OCI-LY3 (cell line): ENCODE measurements at regions not wholly inside any gene's neighbourhood (a gene's known extent, or its start where the extent isn't known, plus 50 kb on each side); places are given as distances from the start of the nearest gene placed in this dataset.

Experiments
- H2AFZ ChIP-seq: fragments of 200-600, 300-600 bp; shearing (Covaris generic); 2 replicates; pipeline ENCODE4 v1.6.0; 2014; ENCODE audit warnings: antibody characterized with exemption, low read depth, low read length
- H3K27ac ChIP-seq: fragments of 200-600, 300-600 bp; sonication (generic); 2 replicates; pipeline ENCODE4 v1.5.1; 2014; ENCODE audit warnings: mild to moderate bottlenecking, low read length, moderate library complexity, mixed read lengths
- H3K27me3 ChIP-seq: fragments of 200-600, 300-600 bp; sonication (generic); 2 replicates; pipeline ENCODE4 v1.6.1; 2014; ENCODE audit warnings: low read depth, low read length, mixed read lengths
- H3K36me3 ChIP-seq: fragments of 200-600, 300-600 bp; sonication (generic); replicated peaks from 2 replicates; pipeline ENCODE3; 2014; ENCODE audit warnings: low read depth, low read length, mixed read lengths
- H3K4me1 ChIP-seq: fragments of 300-600, 200-600 bp; sonication (generic); 2 replicates; pipeline ENCODE4 v1.6.1; 2014; ENCODE audit warnings: low read length, mixed read lengths
- H3K4me2 ChIP-seq: fragments of 200-600, 300-600 bp; sonication (generic); 2 replicates; pipeline ENCODE4 v1.6.1; 2014; ENCODE audit warnings: low read length, mixed read lengths
- H3K4me3 ChIP-seq: fragments of 300-600, 200-600 bp; sonication (generic); 2 replicates; pipeline ENCODE4 v1.5.1; 2014; ENCODE audit warnings: antibody characterized with exemption, mild to moderate bottlenecking, low read length, moderate library complexity
- H3K79me2 ChIP-seq: fragments of 300-600, 200-600 bp; shearing (Covaris generic); 2 replicates; pipeline ENCODE4 v1.6.1; 2014; ENCODE audit warnings: mild to moderate bottlenecking, low read length, mixed read lengths
- H3K9ac ChIP-seq: fragments of 300-600, 200-600 bp; shearing (Covaris generic); 2 replicates; pipeline ENCODE4 v1.6.0; 2014; ENCODE audit warnings: mild to moderate bottlenecking, low read length, moderate library complexity
- H3K9me3 ChIP-seq: fragments of 200-600, 300-600 bp; shearing (Covaris generic); 2 replicates; pipeline ENCODE4 v1.6.1; 2014; ENCODE audit warnings: low read length, mixed read lengths; ENCODE audit not compliant: insufficient read depth
- H4K20me1 ChIP-seq: fragments of 200-600, 300-600 bp; sonication (generic); 2 replicates; pipeline ENCODE4 v1.6.1; 2016; ENCODE audit warnings: low read length, mixed read lengths; ENCODE audit not compliant: insufficient read depth
- CTCF ChIP-seq: fragments of 200-600, 300-600 bp; sonication (generic); IDR thresholded peaks from 2 replicates; pipeline ENCODE4 v1.5.1; 2014; ENCODE audit warnings: antibody characterized with exemption, low read length, low read depth
- EZH2phosphoT487 ChIP-seq: fragments of 200-600 bp; shearing (Covaris generic); IDR thresholded peaks from 2 replicates; pipeline ENCODE4 v1.6.1; 2018; ENCODE audit warnings: antibody characterized with exemption, mixed run types, low read depth

- H3K4me2 ChIP-seq: no peak overlapping the region
- H3K27ac ChIP-seq: no peak overlapping the region
- no peak overlapping the region for H2AFZ ChIP-seq
- H3K9me3 ChIP-seq: no peaks in the 10 kb centered on the region
- TF ChIP-seq EZH2phosphoT487: no peak
- TF ChIP-seq CTCF: no peak
- H4K20me1 ChIP-seq: no peaks in the 10 kb centered on the region
- H3K36me3 ChIP-seq: no peaks in the 10 kb centered on the region
- no peaks in the 10 kb centered on the region for H3K27me3 ChIP-seq
- H3K79me2 ChIP-seq: no peaks in the 10 kb centered on the region
- H3K4me3 ChIP-seq: no peak overlapping the region
- no peak overlapping the region for H3K9ac ChIP-seq
- no peaks in the 10 kb centered on the region for H3K4me1 ChIP-seq
Observed at GRCh38 chr18:9025091-9025838, 77.2 kb upstream of the NDUFV2 start.

- H3K4me3 ChIP-seq: no peak overlapping the region
Observed at GRCh38 chr18:9029131-9029530, 73.4 kb upstream of the NDUFV2 start.

GRCh38 chr18:9032519-9032918 lies 70.0 kb upstream of the NDUFV2 start:
- no peaks in the 10 kb centered on the region for H3K27me3 ChIP-seq
- no peaks in the 10 kb centered on the region for H3K36me3 ChIP-seq
- H3K9ac ChIP-seq: no peak overlapping the region
- no peak overlapping the region for H3K4me2 ChIP-seq
- no peak for TF ChIP-seq CTCF
- no peak for TF ChIP-seq EZH2phosphoT487
- H2AFZ ChIP-seq: no peak overlapping the region
- no peaks in the 10 kb centered on the region for H3K79me2 ChIP-seq
- H3K4me3 ChIP-seq: no peak overlapping the region
- H3K4me1 ChIP-seq: peaks cover 18% of the 10 kb centered on the region
- no peak overlapping the region for H3K27ac ChIP-seq
- no peaks in the 10 kb centered on the region for H3K9me3 ChIP-seq
- no peaks in the 10 kb centered on the region for H4K20me1 ChIP-seq

More at GRCh38 chr18:9029131-9029530, 73.4 kb upstream of the NDUFV2 start:
- peaks cover 10% of the 10 kb centered on the region for H3K4me1 ChIP-seq
- no peak overlapping the region for H2AFZ ChIP-seq
- TF ChIP-seq EZH2phosphoT487 (no peak), CTCF (no peak)
- H3K79me2 ChIP-seq: no peaks in the 10 kb centered on the region
- no peak overlapping the region for H3K4me2 ChIP-seq
- no peaks in the 10 kb centered on the region for H4K20me1 ChIP-seq
- no peak overlapping the region for H3K27ac ChIP-seq
- no peaks in the 10 kb centered on the region for H3K27me3 ChIP-seq
- no peaks in the 10 kb centered on the region for H3K9me3 ChIP-seq
- no peak overlapping the region for H3K9ac ChIP-seq
- H3K36me3 ChIP-seq: no peaks in the 10 kb centered on the region

- no peak overlapping the region for H3K4me3 ChIP-seq
- H3K27me3 ChIP-seq: no peaks in the 10 kb centered on the region
- TF ChIP-seq EZH2phosphoT487 (no peak), CTCF (no peak)
- H3K9ac ChIP-seq: no peak overlapping the region
- no peaks in the 10 kb centered on the region for H3K9me3 ChIP-seq
- H3K4me2 ChIP-seq: no peak overlapping the region
- H3K4me1 ChIP-seq: peaks cover 14% of the 10 kb centered on the region
- H2AFZ ChIP-seq: no peak overlapping the region
- no peaks in the 10 kb centered on the region for H3K79me2 ChIP-seq
- no peak overlapping the region for H3K27ac ChIP-seq
- no peaks in the 10 kb centered on the region for H4K20me1 ChIP-seq
- H3K36me3 ChIP-seq: no peaks in the 10 kb centered on the region
Observed at GRCh38 chr18:9038277-9038871, 64.1 kb upstream of the NDUFV2 start.
